GM19351 (cell line): ENCODE measurements at regions not wholly inside any gene's neighbourhood (a gene's known extent, or its start where the extent isn't known, plus 50 kb on each side); places are given as distances from the start of the nearest gene placed in this dataset.

Source experiments
- ATAC-seq: cut with Tn5 transposase; IDR thresholded peaks from one replicate; pipeline ENCODE4 v1.9.1; 2021; ENCODE audit warnings: mild to moderate bottlenecking, moderate library complexity; ENCODE audit not compliant: unreplicated experiment

- ATAC-seq, result no peak
Measured at GRCh38 chr6:133630651-133631050, 258.3 kb upstream of the TCF21 start.

GRCh38 chr6:133631421-133631820 lies 257.5 kb upstream of the TCF21 start:
- ATAC-seq, result no peak

GRCh38 chr6:133632206-133632605 lies 256.7 kb upstream of the TCF21 start:
- no peak for ATAC-seq

- ATAC-seq, result no peak
Measured at GRCh38 chr6:133632906-133633305, 256.0 kb upstream of the TCF21 start.

GRCh38 chr6:133634474-133634873 lies 254.4 kb upstream of the TCF21 start:
- ATAC-seq, result no peak

- no peak for ATAC-seq
Measured at GRCh38 chr6:133635447-133635846, 253.5 kb upstream of the TCF21 start.

- no peak for ATAC-seq
Measured at GRCh38 chr6:133637436-133637835, 251.5 kb upstream of the TCF21 start.

- ATAC-seq, result no peak
Measured at GRCh38 chr6:133637874-133638273, 251.0 kb upstream of the TCF21 start.

- ATAC-seq, result no peak
Measured at GRCh38 chr6:133641104-133641503, 247.8 kb upstream of the TCF21 start.

GRCh38 chr6:133644548-133644891 lies 244.4 kb upstream of the TCF21 start:
- ATAC-seq, result no peak

GRCh38 chr6:133644892-133645619 lies 243.9 kb upstream of the TCF21 start:
- no peak for ATAC-seq

GRCh38 chr6:133645966-133646740 lies 242.8 kb upstream of the TCF21 start:
- ATAC-seq, result no peak

- ATAC-seq, result no peak
Measured at GRCh38 chr6:133648581-133648980, 240.3 kb upstream of the TCF21 start.

- no peak for ATAC-seq
Measured at GRCh38 chr6:133671376-133671775, 217.5 kb upstream of the TCF21 start.

GRCh38 chr6:133673056-133673455 lies 215.9 kb upstream of the TCF21 start:
- no peak for ATAC-seq

GRCh38 chr6:133674661-133675060 lies 214.3 kb upstream of the TCF21 start:
- no peak for ATAC-seq

- no peak for ATAC-seq
Measured at GRCh38 chr6:133680994-133681393, 207.9 kb upstream of the TCF21 start.

- no peak for ATAC-seq
Measured at GRCh38 chr6:133681891-133682290, 207.0 kb upstream of the TCF21 start.

GRCh38 chr6:133682506-133683307 lies 206.2 kb upstream of the TCF21 start:
- no peak for ATAC-seq

GRCh38 chr6:133683308-133683580 lies 205.7 kb upstream of the TCF21 start:
- ATAC-seq, result no peak

GRCh38 chr6:133683606-133684005 lies 205.3 kb upstream of the TCF21 start:
- ATAC-seq, result no peak
